ENCODE measurements at regions not wholly inside any gene's neighbourhood (a gene's known extent, or its start where the extent isn't known, plus 50 kb on each side); places are given as distances from the start of the nearest gene placed in this dataset.

DNA sequence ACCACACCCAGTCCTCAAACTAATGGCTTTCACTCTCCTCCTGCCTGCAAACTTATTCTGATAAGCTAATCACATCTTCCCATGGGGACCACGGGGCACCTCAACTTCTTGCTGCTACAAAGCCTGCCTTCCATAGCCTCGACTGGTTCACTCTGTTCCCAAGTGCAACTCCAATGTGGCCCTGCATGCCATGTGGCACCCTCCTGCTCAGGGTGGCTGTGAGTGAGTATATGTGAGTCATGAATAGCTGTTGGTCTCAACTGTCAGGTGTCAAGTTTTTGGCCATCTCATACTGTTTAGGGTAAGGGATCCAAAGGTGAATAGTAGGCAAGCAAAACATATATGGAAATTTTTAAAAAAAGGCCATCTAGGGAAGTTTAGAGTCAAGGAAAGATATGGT is 276.1 kb upstream of the DCC start:
- no peak for TF ChIP-seq TAF1 (IDR thresholded peaks at IDR 0.05; ENCODE audit: borderline replicate concordance, insufficient read depth, low read length)
- TF ChIP-seq POLR2AphosphoS5 (IDR thresholded peaks at IDR 0.05; ENCODE audit: low read depth, low read length) = no peak
- no peak for TF ChIP-seq REST (IDR thresholded peaks at IDR 0.05; ENCODE audit: insufficient read depth in 1 of 2, low read depth in 2 of 2, low read length in 2 of 2)
- no peak for TF ChIP-seq SIN3A (IDR thresholded peaks at IDR 0.05; ENCODE audit: borderline replicate concordance, insufficient read depth, low read length)

All from PFSK-1 (cell line).